HEK293T (cell line): ENCODE measurements at regions not wholly inside any gene's neighbourhood (a gene's known extent, or its start where the extent isn't known, plus 50 kb on each side); places are given as distances from the start of the nearest gene placed in this dataset.

Source experiments
- ARNT ChIP-seq: fragments of 450-650 bp; IDR thresholded peaks from 2 replicates; pipeline ENCODE4 v1.6.1; 2017; ENCODE audit warnings: mild to moderate bottlenecking
- BHLHE40 ChIP-seq: fragments of 450-650 bp; IDR thresholded peaks from 2 replicates; pipeline ENCODE4 v1.6.1; 2016; ENCODE audit warnings: mild to moderate bottlenecking, moderate library complexity, borderline replicate concordance
- CTBP1 ChIP-seq: fragments of 450-650 bp; IDR thresholded peaks from 2 replicates; pipeline ENCODE4 v1.6.1; 2016; ENCODE audit warnings: borderline replicate concordance
- ELF4 ChIP-seq: fragments of 450-650 bp; IDR thresholded peaks from 2 replicates; pipeline ENCODE4 v1.6.1; 2017; ENCODE audit warnings: antibody characterized with exemption
- FOXA1 ChIP-seq: fragments of 450-650 bp; IDR thresholded peaks from 2 replicates; pipeline ENCODE4 v1.6.1; 2016; ENCODE audit warnings: mild to moderate bottlenecking
- FOXK2 ChIP-seq: fragments of 450-650 bp; IDR thresholded peaks from 2 replicates; pipeline ENCODE4 v1.6.1; 2016; ENCODE audit warnings: mild to moderate bottlenecking
- FOXM1 ChIP-seq: fragments of 450-650 bp; IDR thresholded peaks from 2 replicates; pipeline ENCODE4 v1.6.1; 2017; ENCODE audit warnings: mild to moderate bottlenecking, borderline replicate concordance
- L3MBTL2 ChIP-seq: fragments of 450-650 bp; conservative IDR thresholded peaks from 2 replicates; pipeline ENCODE4 v1.6.1; 2016; ENCODE audit warnings: mild to moderate bottlenecking
- NFRKB ChIP-seq: fragments of 450-650 bp; IDR thresholded peaks from 2 replicates; pipeline ENCODE4 v1.6.1; 2016; ENCODE audit warnings: mild to moderate bottlenecking, moderate library complexity
- PKNOX1 ChIP-seq: fragments of 450-650 bp; IDR thresholded peaks from 2 replicates; pipeline ENCODE4 v1.6.1; 2016
- SP1 ChIP-seq: fragments of 450-650 bp; IDR thresholded peaks from 2 replicates; pipeline ENCODE4 v1.6.1; 2017
- SUZ12 ChIP-seq: fragments of 450-650 bp; IDR thresholded peaks from 2 replicates; pipeline ENCODE4 v1.6.1; 2016; ENCODE audit warnings: mild to moderate bottlenecking
- ZNF384 ChIP-seq: fragments of 450-650 bp; IDR thresholded peaks from 2 replicates; pipeline ENCODE4 v1.6.1; 2016

- TF ChIP-seq FOXK2, result no peak
- no peak for TF ChIP-seq FOXA1
- TF ChIP-seq NFRKB, result no peak
- no peak for TF ChIP-seq SP1
- TF ChIP-seq ZNF384, result no peak
- no peak for TF ChIP-seq CTBP1
- no peak for TF ChIP-seq PKNOX1
- TF ChIP-seq BHLHE40, result no peak
- TF ChIP-seq FOXM1, result no peak
- TF ChIP-seq ARNT, result no peak
- no peak for TF ChIP-seq SUZ12
- TF ChIP-seq L3MBTL2, result no peak
- TF ChIP-seq ELF4, result no peak
These were observed 106.5 kb upstream of the PAK3 start for GRCh38 chrX:110989447-110989846.
